ENCODE measurements at regions not wholly inside any gene's neighbourhood (a gene's known extent, or its start where the extent isn't known, plus 50 kb on each side); places are given as distances from the start of the nearest gene placed in this dataset.

DNA sequence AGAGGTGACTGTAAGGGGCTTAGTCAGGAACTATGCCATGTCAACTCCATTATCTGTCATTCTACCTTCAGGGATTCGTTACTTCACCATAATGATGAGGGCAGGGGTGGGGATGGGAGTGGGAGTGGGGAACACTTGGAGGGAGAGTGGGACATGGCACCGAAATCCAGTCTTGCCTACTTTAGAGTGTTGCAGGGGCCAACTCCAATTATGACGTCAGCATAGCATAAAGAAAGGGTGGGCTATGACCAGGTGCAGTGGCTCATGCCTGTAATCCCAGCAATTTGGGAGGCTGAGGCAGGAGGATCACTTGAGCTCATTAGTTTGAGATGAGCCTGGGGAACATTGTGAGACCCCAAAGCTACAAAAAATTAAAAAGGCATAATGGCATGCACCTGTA, 512.2 kb downstream of the GATA3 start:
- TF ChIP-seq POLR2A (IDR thresholded peaks at IDR 0.05) (no peak), CTCF (IDR thresholded peaks at IDR 0.05) (no peak)
